GM20431 (cell line): ENCODE measurements at regions not wholly inside any gene's neighbourhood (a gene's known extent, or its start where the extent isn't known, plus 50 kb on each side); places are given as distances from the start of the nearest gene placed in this dataset.
"Not testable (repeated sequence)": the region's sequence is repeated elsewhere in the genome, so short reads cannot be mapped to it uniquely, and the experiment has no call there.

ENCODE experiments used
- in situ Hi-C: fragments of 300-500 bp; cut with MseI, MboI; formaldehyde crosslinking; loops from one replicate; pipeline ENCODE4 v1.15.0; 2020; ENCODE audit warnings: low sequenced_read_pairs; ENCODE audit not compliant: unreplicated experiment

DNA sequence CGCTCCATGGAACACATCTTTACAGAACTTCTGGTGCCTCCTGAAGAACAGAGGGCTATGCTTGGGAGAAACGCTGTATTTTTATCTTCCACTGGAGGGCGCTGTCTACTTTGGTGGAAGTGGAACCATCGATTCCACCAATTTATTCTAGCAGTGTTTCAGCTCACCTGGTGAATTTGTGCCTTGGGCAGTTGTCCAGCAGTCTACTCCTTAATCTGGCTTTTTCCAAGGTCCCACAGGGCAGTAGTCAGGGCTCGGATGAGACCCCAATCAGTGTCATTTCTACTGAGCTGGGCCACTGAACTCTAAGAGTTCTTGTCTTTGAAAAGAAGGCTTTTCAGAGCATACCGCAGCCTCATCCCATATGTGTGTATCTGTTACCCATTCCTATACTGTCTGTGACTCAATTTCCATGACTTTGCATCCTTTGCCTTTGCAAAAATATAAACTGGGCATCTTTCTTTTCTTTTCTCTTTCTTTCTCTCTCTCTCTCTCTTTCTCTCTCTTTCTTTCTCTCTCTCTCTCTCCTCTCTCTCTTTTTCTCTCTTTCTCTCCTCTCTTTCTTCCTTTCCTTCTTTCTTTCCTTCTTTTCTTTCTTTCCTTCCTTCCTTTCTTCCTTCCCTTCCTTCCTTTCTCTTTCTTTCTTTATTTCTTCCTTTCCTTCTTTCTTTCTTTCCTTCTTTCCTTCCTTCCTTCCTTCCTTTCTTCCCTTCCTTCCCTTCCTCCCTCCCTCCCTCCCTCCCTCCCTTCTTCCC, 138.4 kb upstream of the ZNF618 start:
- in situ Hi-C loops = no loop called here

DNA sequence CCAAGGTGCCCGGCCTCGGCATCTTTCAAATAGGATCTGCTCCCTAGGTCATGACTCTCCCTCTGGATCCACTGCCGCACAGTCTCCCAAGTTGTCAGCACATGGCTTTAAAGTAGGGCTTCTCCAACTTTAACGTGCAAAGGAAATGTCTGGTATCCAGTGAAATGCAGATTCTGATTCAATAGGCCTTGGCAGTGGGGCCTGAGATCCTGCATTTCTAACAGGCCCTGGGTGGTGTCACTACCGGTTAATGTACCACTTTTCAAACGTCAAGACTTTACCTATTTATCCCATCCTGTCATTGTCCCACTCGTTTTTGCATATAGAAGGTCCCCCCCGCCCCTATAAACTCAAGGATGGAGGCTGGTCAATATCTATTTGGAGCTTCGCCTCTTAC, 137.6 kb upstream of the ZNF618 start:
- in situ Hi-C loops = no loop called here

DNA sequence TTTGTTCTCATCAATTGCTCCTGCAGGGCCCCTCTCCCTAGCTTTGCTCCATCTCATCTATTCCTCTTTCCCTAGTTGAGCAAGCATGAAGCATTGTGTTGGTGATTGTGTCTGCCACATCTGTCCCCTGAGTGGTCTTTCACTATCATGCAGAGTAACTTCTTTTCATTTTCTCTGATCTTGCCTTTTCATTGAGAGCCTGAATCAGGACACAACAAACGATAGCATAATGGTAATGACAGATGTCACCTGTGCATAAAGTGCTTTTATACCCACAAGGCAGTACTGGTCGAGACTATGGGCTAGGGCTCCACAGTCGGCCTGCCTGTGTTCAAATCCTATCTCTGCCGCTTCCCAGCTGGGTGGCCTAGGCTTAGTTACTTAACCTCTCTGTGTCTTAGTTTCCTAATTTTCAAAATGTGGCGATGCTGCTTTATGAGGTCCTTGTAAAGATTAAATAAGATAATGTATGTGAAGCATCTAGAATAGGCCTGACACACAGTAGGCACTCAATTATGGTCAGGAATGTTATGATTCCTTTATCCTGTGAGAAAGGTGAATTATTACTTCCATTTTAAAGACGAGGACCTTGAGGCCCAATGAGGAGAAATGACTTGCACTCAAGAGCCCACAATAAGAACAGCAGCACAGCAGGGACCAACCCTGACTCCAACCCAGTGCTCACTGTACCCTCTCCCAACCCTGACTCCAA, 137.1 kb upstream of the ZNF618 start:
- in situ Hi-C loops = no loop called here

DNA sequence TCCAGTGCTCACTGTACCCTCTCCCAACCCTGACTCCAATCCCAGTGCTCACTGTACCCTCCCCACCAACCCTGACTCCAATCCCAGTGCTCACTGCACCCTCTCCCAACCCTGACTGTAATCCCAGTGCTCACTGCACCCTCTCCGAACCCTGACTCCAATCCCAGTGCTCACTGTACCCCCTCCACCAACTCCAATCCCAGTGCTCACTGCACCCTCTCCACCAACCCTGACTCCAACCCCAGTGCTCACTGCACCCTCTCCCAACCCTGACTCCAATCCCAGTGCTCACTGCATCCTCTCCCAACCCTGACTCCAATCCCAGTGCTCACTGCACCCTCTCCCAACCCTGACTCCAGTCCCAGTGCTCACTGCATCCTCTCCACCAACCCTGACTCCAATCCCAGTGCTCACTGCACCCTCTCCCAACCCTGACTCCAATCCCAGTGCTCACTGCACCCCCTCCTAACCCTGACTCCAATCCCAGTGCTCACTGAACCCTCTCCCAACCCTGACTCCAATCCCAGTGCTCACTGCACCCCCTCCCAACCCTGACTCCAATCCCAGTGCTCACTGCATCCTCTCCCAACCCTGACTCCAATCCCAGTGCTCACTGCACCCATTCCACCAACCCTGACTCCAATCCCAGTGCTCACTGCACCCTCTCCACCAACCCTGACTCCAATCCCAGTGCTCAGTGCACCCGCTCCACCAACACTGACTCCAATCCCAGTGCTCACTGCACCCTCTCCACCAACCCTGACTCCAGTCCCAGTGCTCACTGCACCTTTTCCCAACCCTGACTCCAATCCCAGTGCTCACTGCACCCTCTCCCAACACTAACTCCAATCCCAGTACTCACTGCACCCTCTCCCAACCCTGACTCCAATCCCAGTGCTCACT, 136.3 kb upstream of the ZNF618 start:
- in situ Hi-C loops = not testable (repeated sequence)

DNA sequence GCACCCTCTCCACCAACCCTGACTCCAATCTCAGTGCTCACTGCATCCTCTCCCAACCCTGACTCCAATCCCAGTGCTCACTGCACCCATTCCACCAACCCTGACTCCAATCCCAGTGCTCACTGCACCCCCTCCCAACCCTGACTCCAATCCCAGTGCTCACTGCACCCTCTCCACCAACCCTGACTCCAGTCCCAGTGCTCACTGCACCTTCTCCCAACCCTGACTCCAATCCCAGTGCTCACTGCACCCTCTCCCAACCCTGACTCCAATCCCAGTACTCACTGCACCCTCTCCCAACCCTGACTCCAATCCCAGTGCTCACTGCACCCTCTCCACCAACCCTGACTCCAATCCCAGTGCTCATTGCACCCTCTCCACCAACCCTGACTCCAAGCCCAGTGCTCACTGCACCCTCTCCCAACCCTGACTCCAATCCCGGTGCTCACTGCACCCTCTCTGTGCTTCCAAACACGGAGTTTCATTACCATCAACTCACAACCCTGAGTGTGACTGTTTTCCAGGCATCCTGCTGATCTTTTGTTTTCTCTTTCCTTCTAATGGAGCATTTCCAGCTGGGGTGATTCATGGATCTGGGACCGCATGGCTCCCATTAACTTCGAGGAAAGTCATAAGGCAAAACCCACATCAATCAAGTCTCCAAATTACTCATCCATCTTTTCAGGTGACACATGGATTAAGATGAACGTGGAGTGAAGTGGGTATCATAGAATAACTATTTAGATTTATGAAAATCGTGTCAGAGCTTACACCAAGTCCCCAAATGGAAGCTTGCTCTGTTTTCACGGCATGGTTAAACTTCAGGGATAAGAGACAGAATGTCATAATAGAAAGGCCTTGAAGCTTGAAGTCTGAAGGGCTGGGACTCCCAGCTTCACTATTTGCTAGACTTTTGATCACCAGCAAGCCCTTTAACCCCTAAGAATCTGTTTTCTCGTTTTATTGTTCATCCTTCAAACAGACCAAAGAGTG, 135.3 kb upstream of the ZNF618 start:
- in situ Hi-C loops = not testable (repeated sequence)

DNA sequence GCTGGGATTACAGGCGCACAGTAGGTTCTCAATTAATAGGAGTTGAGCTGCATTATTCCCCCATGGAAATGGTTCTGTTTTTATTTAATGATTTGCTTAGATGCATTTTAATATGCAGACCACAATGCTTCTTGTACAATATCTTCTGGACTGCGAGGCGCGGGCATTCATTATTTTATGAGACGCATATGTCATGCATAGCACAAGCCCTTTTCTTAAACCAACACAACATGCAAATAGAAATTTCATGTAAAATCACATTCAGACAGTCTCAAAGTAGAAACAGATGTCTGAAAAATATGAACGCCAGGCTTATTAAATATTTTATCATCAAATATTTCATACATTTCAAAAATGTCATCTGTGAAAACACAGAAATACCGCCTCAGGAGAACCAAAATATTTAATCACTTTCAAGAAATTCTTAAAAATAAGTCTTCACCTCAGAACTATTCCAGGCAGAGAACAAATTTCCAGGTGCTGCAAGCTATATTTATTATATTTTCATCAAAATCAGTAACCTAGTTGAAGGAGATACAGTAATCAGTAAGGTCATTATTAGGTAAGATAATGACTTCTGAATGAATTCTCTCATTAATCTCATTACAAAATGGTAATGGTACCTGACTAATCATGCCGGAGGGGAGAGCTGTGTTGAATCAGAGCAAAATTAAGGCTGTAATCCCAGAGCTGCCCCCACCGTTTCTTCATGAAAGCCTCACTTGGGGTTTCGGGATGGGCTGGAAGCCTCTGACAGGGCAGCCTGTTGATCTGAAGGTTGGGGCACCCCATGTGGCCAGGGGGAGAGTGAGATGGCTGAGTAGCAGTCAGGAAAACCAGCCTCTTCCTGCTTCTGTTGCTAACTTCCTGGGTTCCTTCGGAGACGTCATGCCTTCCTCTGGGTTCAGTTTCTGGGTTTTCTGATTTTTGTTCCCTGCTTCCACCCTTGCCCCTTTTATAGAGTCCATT, 133.9 kb upstream of the ZNF618 start:
- in situ Hi-C loops = no loop called here

DNA sequence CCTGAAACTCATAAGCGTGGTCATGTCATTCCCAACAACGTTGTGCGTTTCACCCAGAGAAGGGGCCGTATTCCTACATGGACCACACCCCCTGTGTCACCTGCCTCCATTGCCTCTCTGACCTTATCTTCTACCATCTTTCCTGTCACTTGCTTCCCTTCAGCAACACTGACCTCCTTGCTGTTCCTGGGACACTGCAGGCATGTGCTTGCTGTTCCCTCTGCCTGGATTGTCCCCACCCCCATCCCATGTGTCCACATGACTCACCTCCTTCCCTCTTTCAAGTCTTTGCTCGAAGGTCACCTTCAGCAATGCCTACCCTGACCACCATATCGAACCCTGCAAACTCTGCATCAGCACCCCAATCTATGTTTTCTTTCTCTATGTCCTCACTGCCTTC, 133.2 kb upstream of the ZNF618 start:
- in situ Hi-C loops = no loop called here

DNA sequence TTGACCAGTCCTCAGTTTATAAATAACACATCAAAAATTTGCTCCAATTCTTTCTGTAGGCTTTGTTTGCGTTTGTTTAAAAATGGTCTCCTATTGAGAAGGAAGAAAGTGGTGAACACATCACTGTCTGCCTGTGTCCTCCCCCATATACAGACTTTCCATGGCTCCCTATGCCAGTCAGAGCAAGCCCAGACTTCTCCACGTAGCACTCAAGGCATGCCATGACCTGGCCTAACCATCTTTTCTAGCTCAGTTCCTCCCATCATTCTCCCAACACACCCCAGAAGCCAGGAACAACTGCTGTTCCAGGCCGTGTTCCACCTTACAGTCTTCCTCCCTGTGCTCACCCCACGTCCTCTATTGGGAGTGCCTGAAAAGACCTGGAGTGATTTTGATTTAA, 129.6 kb upstream of the ZNF618 start:
- in situ Hi-C loops = no loop called here

DNA sequence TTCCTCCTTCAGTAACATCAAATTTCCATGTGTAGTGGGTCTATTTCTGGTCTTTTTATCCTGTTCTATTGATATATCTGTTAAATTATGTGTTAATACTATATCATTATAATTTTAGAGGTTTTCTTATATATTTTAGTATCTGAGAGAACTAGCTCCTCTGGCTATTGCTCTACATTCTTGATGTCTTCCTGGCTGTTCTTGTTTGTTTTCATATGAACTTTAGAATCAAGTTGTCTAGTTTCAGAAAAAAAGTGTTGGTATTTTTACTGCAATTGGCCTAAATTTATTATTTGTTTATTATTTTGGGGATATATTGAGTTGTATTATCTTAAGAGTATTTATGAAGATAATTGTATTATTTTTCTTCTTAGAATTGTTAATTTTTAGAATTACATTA, 128.0 kb upstream of the ZNF618 start:
- in situ Hi-C loops = no loop called here

DNA sequence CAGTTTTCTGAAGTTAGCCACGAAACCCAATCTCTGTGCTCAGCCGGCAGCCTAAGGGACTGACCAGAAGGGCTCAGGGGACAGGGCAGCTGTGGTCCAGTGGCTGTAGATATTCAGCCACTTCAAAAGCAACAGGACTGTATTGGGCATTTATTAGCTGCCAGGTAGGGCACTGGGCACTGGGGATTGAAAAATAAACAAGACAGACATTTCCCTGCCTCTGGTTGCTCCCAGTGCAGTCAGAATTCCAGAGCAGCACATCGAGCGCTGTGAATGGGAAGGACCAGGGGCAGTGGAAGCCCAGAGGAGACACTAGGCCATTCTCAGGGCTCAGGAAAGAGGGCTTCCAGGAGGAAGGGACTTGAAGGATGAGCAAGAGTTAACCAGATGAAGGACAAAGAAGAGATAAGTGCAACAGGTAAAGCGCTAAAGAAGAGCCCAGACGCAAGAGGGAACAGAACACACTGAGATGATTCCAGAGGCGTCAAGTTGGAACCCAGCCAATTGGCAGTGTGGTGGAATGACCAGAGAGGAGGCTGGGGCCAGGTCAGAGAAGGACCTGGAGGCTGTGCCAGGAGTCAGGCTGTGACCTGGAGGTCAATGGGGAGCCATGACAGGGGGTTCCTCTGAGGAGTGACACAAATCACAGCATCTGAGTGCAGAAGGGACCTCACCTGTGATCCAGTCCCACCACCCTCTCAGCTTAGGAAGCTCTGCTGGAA, 122.5 kb upstream of the ZNF618 start:
- in situ Hi-C loops = no loop called here

DNA sequence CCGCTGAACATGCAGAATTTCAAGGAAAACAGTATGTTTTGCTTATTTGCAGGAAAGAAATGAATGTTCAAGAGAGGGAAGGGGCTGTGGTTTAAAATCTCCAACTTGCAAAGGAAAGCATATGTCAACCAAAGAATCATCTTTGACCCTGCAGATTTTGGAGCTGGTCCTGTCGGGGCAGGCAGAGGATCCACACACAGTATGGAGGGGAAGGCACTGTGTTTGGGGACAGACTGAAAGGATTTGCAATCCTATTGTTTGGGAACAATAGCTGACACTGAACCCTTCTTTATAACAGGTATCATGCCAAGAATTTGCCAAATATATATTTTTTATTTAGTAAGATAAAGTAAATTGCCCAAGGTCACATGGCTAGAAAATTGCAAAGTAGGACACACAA, 121.4 kb upstream of the ZNF618 start:
- in situ Hi-C loops = no loop called here

DNA sequence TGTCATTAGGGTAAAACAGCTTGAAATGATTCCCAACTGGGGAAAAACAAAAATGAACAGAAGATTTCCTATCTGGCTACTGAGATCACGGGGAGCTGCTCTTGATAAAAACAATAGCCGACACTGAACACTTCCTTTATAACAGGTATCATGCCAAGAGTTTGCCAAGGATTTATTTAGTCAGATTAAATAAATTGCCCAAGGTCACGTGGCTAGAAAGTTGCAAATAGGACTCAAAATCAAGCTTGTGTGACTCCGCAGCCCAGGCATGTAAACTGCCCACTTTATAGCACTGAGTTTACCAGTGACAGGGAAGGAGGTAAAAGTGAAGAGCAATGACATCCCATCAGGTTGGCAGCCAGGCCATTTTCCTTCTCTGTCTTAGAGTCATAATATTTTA, 120.7 kb upstream of the ZNF618 start:
- in situ Hi-C loops = no loop called here

DNA sequence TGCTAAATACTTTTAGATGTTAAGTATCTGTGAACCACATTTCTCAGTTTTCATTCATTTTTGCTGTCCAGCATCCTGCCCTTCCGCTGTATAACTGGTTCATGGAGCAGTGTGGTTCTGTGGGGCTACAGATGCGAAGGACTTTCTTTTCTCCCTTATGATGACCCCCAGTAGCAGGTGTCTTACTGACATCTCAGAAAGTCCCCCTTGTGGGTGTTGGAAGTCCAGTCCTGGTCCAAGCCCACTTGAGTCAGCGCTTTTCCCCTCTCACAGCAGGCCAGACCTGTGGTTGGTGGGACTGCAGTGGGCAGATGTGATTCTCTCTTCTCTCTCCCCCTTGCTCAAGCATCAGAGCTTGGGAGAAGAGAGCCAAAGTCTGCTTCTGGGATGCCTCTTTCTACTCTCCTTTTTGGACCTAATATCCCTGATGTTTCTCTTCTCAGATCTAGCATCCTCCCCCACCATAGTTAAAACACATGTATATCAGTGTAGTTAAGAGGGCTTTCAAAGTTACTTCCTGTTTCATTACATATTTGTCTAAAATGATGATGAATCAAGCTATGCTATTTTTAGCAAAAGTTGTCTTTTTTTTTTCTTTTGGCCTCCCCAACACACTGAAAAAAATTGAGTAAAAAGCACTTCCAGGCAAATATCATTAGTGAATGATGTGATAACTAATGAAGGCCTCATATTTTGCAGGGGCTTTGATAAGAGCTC, 119.5 kb upstream of the ZNF618 start:
- in situ Hi-C loops = no loop called here

DNA sequence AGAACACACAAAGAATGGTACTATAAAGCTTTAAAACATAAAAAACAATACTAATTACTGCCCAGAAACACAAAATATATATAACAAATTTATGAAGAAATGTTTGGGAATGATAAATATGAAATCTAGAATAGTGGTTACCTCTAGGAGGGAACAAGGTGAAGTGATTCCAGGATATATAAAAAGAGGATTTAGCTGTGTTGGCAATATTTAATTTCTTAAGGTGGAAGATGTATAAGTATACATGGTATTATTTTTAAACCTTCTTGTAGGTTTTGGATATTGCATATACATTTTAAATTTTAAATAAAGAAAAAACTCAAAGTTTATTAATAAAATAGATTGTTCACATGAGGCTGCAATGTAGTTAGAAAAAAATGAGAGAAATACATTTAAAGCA, 112.7 kb upstream of the ZNF618 start:
- in situ Hi-C loops = no loop called here

DNA sequence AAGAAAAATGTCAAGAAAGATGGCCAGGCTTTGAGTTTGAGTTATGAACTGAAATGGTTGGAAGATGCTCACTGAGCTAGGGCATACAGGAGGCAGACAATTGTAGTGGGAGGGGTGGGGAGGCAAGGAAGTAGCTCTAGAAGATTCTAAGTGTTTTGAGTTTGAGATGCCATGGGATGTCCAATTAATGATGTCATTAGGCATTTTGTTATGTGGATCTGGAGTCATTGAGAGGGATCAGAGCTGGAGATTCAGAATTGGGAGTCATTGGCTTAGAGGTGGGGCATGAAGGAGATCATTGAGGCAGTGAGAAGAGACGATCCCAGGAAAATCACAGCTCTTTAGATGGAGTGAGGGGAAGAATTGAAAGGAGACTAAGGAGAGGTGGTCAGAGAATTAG, 111.5 kb upstream of the ZNF618 start:
- in situ Hi-C loops = no loop called here

DNA sequence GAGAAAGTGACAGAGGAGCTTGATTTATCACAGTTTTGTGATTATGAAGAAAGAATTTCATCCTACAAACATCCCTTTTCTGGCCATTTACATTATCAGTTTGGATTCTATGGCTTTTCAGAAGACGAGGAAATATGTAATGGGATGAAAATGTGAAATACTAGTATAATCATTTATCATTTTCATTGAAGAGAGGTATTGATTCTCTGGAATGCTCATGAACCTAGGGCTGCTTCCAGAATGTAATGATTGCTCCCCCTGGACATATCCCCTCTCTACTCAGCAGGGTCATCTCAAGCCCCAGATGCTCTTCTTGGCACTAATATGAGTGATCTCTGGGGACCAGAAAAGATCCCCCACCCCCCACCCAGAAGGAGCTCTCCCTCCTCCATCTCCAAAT, 106.7 kb upstream of the ZNF618 start:
- in situ Hi-C loops = no loop called here

DNA sequence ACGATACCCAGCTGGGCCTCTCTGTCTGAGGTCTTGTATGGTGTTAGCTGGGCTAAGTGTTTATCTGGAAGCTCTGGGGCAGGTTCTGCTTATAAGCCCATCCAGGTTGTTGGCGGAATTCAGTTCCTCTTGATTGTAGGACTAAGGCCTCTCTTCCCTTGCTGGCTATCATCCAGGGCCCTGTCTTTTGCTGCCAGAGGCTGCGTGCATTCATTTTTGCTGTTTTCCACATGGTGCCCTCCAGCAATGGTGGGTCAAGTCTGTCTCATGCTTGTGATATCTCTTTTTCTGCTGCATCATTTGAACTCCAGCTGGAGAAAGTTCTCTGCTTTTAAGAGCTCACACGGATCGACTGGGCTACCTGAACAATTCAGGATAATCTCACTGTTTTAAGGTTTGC, 105.7 kb upstream of the ZNF618 start:
- in situ Hi-C loops = no loop called here
